B cell (primary cell): ENCODE measurements at regions not wholly inside any gene's neighbourhood (a gene's known extent, or its start where the extent isn't known, plus 50 kb on each side); places are given as distances from the start of the nearest gene placed in this dataset.
"Not testable (repeated sequence)": the region's sequence is repeated elsewhere in the genome, so short reads cannot be mapped to it uniquely, and the experiment has no call there.

Experiments used
- EZH2 ChIP-seq: IDR thresholded peaks from 2 replicates; pipeline ENCODE4 v1.6.1; 2012; ENCODE audit warnings: borderline replicate concordance, low read depth, mild to moderate bottlenecking, moderate library complexity, low read length; ENCODE audit not compliant: insufficient read depth, poor library complexity, severe bottlenecking
- TF ChIP-seq, protein P1 (sequence below): fragments of 200-600 bp; IDR thresholded peaks from one replicate; pipeline ENCODE4 v1.8.0; 2022; ENCODE audit warnings: antibody characterized with exemption, mild to moderate bottlenecking

DNA sequence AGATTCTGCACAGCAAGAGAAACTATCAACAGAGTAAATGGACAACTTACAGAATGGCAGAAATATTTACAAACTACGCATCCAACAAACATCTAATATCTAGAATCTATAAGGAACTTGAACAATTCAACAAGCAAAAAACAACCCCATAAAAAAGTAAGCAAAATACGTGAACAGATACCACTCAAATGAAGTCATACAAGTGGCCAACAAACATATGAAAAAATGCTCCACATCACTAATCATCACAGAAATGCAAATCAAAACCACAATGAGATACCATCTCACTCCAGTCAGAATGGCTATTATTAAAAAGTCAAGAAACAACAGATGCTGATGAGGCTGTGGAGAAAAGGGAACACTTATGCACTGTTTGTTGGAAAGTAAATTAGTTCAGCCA lies 540.3 kb upstream of the DPPA4 start:
- TF ChIP-seq, protein P1, sequence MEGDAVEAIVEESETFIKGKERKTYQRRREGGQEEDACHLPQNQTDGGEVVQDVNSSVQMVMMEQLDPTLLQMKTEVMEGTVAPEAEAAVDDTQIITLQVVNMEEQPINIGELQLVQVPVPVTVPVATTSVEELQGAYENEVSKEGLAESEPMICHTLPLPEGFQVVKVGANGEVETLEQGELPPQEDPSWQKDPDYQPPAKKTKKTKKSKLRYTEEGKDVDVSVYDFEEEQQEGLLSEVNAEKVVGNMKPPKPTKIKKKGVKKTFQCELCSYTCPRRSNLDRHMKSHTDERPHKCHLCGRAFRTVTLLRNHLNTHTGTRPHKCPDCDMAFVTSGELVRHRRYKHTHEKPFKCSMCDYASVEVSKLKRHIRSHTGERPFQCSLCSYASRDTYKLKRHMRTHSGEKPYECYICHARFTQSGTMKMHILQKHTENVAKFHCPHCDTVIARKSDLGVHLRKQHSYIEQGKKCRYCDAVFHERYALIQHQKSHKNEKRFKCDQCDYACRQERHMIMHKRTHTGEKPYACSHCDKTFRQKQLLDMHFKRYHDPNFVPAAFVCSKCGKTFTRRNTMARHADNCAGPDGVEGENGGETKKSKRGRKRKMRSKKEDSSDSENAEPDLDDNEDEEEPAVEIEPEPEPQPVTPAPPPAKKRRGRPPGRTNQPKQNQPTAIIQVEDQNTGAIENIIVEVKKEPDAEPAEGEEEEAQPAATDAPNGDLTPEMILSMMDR: not testable (repeated sequence)
- TF ChIP-seq EZH2: not testable (repeated sequence)
